ENCODE measurements at regions not wholly inside any gene's neighbourhood (a gene's known extent, or its start where the extent isn't known, plus 50 kb on each side); places are given as distances from the start of the nearest gene placed in this dataset.
A peak's percentile ranks its signal among the peaks of the same experiment; 100 is the strongest.

- DNase-seq (ENCODE audit: low read depth): no peak
Observed at GRCh38 chr2:19609266-19609665, 250.8 kb upstream of the OSR1 start.

- DNase-seq (ENCODE audit: low read depth): peak; percentile 96
Observed at GRCh38 chr2:19607931-19608771, 249.7 kb upstream of the OSR1 start.

- peak; percentile 72 for DNase-seq (ENCODE audit: low read depth)
Observed at GRCh38 chr2:19607400-19607799, 249.0 kb upstream of the OSR1 start.

DNA sequence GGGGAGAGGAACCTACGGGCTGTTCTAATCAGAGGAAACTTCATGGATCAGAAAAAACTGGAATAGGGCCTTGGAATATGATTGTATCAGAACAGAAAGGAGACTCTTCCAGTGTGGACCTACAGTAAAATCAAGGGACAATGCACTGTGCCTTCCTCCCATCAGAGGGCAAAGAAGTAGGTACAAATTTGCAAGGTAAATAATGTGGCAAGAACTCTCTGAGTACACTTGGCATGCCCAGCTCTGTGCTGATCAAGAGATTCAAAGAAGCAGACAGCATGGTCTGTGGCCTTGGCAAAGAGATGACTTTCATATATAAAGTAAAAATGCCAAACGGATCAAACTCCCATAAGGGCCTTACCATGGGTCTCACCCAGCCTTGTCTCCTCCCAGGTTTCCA, 242.6 kb upstream of the OSR1 start:
- no peak for DNase-seq (ENCODE audit: low read depth)

DNA sequence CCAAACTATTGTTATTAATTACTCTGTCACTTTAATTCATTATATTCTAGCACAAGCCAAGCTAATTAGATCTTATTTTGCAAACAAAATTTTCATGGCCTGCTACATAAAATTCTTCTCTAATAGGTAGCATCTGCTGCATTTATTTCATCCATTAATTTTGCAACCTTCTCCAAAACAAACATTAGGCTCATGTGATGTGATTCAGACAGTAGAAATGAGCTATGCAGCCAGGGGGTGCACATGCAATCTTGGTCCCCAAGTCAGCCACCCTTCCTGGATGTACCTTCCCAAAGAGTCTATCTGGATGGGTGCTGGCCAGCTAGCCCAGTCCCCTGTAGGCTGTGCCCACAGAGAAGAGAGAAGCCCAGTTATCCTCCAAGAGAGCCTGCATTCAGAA, 242.1 kb upstream of the OSR1 start:
- no peak for DNase-seq (ENCODE audit: low read depth)

DNA sequence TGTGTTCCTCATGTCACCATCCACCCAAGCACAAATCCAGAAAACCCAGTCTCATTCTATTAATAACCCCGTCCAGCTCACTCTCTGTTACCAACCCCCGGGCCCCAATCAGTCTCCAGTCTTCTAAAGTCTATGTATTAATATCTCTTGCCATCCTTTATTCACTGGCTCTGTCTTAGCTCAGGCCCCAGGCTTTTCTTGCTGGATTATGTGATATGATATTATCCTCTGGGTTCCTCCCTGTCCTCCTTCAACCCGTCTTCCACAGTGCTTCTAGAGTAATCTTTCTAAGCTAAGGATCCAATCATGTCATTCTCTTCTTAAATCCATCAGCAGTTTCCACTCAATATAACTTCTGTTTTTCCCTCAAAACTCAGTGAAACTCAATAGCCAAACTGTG, 240.5 kb upstream of the OSR1 start:
- no peak for DNase-seq (ENCODE audit: low read depth)

GRCh38 chr2:19592197-19592596, 233.8 kb upstream of the OSR1 start:
- DNase-seq (ENCODE audit: low read depth): no peak

GRCh38 chr2:19589791-19590190, 231.4 kb upstream of the OSR1 start:
- no peak for DNase-seq (ENCODE audit: low read depth)

GRCh38 chr2:19580830-19581229, 222.4 kb upstream of the OSR1 start:
- peak; percentile 32 for DNase-seq (ENCODE audit: low read depth)

DNA sequence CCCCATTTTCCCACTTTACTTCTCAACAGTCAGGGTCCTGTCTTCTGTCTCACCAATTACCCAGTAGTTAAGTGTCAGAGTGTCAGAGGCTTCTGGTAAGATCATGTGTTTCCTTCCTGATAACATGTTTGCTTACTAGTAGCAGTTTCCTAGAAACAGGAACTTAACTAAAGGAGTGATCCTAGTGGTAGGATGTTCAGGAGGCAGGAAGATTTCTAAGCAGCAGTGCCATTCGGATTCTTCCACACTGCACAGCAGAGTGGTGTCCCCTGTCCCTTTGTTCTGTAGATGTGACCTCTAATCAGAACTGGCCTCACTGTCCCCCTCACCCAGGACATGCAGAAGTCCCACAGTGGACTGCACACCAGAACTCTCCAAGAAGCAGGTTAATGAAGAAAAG, 221.8 kb upstream of the OSR1 start:
- no peak for DNase-seq (ENCODE audit: low read depth)

GRCh38 chr2:19579461-19579860, 221.0 kb upstream of the OSR1 start:
- DNase-seq (ENCODE audit: low read depth): no peak

DNA sequence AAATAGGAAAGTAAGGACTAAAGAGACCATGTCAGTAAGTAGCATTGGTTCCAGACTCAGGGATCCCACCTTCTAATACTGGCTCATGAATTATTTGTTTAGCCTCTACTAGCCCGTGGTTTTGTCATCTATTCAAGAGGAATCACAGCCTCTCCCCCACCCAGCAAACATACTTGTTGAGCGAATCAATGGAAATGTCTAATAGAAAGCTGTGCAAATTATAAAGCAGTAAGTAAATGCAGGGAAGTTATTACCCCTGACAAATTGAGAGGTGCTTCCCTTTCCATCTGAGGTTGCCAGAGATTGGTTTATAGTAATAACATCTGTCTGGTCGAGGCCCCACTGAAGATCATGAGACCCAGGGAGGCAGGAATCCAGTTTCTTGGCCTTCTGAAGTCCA, 219.3 kb upstream of the OSR1 start:
- DNase-seq (ENCODE audit: low read depth): no peak

GRCh38 chr2:19576411-19576810, 218.0 kb upstream of the OSR1 start:
- no peak for DNase-seq (ENCODE audit: low read depth)

DNA sequence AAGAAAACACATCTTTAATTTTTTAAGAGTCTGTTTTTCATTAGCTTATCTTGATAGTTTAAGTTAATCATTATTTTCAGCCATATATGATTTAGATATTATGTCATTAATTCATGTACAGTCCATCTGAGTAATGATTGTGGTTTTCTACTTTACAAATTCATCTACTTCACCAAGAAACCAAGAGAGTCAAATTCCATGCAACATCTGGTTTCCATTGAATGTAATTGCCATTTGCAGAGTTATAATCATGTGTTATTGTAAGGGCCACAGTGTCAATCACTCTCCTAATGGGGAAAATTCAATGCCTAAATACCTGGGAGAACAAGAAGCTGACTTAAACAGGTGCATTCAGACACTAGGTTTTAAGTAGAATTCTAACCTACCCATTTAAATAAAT, 217.2 kb upstream of the OSR1 start:
- DNase-seq (ENCODE audit: low read depth): no peak

DNA sequence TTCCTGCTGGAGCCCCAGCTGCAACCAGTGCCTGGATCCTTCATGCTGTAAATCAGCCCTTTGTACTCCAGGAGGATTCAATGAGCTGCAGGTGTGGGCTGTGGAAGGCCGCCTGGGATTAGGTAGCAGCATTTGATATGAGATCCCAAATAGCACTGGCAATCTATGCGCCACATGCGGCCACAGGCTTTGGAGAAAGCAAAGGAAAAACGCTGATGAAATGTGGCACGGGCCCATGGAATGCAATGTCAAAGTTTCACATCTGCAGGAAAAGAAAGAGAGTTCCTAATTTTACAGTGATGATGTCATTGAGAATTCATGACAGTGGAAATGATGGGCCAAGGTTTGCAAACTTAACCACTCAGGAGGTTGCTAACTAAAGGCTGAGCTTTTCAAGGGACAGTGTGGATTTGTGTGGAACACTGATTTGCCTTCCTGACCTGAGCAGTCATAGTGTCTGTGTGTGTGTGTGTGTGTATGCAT, 216.4 kb upstream of the OSR1 start:
- peak; percentile 46 for DNase-seq (ENCODE audit: low read depth)

- DNase-seq (ENCODE audit: low read depth): no peak
Observed at GRCh38 chr2:19573784-19574183, 215.4 kb upstream of the OSR1 start.

DNA sequence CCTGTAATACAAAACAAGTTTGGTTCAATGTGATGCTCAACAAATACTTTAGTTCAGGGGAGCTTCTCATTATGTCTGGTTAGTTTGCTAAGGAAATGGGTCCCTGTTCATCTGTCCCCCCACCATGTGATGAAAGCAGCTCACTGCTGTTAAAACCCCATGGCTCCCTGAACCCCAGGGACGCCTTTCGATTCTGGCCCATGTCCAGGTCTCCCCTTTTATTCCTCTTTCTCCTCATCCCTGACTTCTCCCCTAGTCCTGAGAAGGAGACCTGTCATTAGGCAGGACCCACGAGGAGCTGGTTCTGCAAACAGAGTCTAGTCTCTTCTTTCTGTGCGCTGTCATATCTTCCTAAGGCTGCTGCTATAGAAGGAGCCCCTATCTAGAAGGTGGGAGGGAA, 213.3 kb upstream of the OSR1 start:
- no peak for DNase-seq (ENCODE audit: low read depth)

GRCh38 chr2:19569300-19569791, 210.9 kb upstream of the OSR1 start:
- no peak for DNase-seq (ENCODE audit: low read depth)

- DNase-seq (ENCODE audit: low read depth): no peak
Observed at GRCh38 chr2:19568809-19569208, 210.4 kb upstream of the OSR1 start.

DNA sequence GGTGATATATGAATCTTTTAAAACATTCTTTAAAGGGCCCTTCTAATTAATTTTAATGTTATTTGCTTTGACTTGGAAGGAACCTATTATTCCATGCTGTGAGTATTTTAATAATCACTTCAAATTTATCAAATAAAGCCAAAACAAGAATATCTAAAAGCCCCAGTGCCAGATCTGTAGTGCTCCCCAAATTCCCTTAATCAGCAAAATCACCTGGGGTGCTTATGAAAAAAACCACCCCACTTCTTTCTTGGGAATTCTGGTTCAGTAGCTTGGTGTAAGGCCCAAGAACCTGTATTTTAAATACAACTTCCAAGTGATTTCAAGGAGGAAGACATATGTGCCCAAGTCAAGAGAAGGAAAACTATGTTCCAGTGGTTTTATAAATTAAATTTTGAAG, 202.4 kb upstream of the OSR1 start:
- no peak for DNase-seq (ENCODE audit: low read depth)

- DNase-seq (ENCODE audit: low read depth): no peak
Observed at GRCh38 chr2:19559596-19560240, 201.3 kb upstream of the OSR1 start.

GRCh38 chr2:19556648-19557047, 198.2 kb upstream of the OSR1 start:
- DNase-seq (ENCODE audit: low read depth): no peak

DNA sequence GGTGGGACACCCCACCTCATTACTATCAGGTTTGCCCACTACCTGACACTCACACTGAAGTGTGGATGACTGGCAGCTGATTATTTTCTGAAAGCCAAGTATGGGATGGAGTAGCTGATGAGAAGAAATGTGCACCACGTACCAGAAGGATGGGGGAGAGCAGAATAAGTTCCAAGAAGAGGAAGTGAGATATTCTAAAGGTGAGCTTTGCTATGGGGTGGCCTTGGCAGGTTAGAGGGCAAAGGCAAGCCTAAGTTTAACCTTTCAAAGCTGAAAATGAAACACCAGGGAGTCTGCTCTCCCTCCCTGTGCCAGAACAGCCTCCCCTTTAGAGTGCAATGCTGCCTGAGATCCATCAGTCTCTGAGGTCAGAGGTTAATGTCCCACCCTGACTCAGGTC, 196.1 kb upstream of the OSR1 start:
- no peak for DNase-seq (ENCODE audit: low read depth)

Measured in HT1080 (cell line).